ENCODE measurements at regions not wholly inside any gene's neighbourhood (a gene's known extent, or its start where the extent isn't known, plus 50 kb on each side); places are given as distances from the start of the nearest gene placed in this dataset.
"Not testable (repeated sequence)": the region's sequence is repeated elsewhere in the genome, so short reads cannot be mapped to it uniquely, and the experiment has no call there.

DNA sequence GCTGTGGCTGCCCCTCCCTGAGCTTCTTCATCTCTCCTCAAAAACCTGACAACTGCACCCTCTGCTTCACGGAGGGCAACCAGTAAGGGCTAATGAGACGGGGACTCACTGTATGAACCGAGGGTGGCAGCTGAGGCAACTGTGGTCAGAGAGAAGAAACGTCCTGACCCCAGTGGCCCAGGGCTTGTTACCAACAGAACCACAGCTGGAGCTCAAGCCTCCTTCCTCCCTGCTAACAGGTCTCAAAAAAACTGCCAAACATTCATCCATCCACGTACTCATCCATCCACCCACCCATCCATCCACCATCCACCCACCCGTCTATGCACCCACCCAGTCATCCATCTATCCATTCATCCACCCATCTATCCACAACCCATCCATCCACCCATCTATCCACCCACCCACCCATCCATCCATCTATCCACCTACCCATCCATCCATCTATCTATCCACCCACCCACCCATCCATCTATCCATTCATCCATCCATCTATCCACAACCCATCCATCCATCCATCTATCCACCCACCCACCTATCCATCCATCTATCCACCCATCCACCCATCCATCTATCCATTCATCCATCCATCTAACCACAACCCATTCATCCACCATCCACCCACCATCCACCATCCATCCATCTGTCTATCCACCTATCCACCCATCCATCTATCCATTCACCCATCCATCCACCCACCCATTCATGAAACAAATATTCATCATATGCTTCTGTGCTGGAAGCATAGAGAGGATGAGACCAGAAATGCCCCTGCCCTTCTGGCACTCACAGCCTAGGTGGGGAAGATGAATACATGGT is 111.7 kb downstream of the PDGFA start:
- no peak for TF ChIP-seq POLR2A (IDR thresholded peaks at IDR 0.05)
- Histone ChIP-seq H3K36me3 (no peaks in the 10 kb centered on the region), H3K9me3 (no peaks in the 10 kb centered on the region), H3K4me1 (no peaks in the 10 kb centered on the region), H3K27ac (no peak overlapping the region), H3K4me3 (no peak overlapping the region), H3K27me3 (peaks cover 0 to 66% (median 0%) of the 10 kb centered on the region in 4 donors)
- no peak for DNase-seq
- intact Hi-C loops (cut with DNase I) = no loop called here
- WGBS, 2 donors = 83 to 86% methylated on average over 6 of the region's 6 CpGs

- no peak overlapping the region for H3K4me3 ChIP-seq
- DNase-seq = no peak
- intact Hi-C loops (cut with DNase I) = no loop called here
- no peaks in the 10 kb centered on the region for H3K9me3 ChIP-seq
- TF ChIP-seq CTCF (IDR thresholded peaks at IDR 0.05) (no peak), POLR2A (IDR thresholded peaks at IDR 0.05) (no peak)
- H3K4me1 ChIP-seq = no peaks in the 10 kb centered on the region
- no peaks in the 10 kb centered on the region for H3K36me3 ChIP-seq
- WGBS, 2 donors = 83 to 93% methylated on average over 5 to 19 of the region's 21 CpGs
- peaks cover 0 to 64% (median 0%) of the 10 kb centered on the region in 4 donors for H3K27me3 ChIP-seq
- H3K27ac ChIP-seq = no peak overlapping the region
Measured at GRCh38 chr7:408751-409311, 110.8 kb downstream of the PDGFA start.

- whole genome bisulfite sequencing, 2 donors = 62 to 83% methylated on average over 8 to 10 of the region's 34 CpGs
- no peak for DNase-seq
- Histone ChIP-seq H3K36me3 (no peaks in the 10 kb centered on the region), H3K4me1 (no peaks in the 10 kb centered on the region), H3K27ac (no peak overlapping the region), H3K9me3 (no peaks in the 10 kb centered on the region), H3K4me3 (no peak overlapping the region), H3K27me3 (peaks cover 0 to 57% (median 0%) of the 10 kb centered on the region in 4 donors)
- intact Hi-C loops (cut with DNase I) = no loop called here
- TF ChIP-seq POLR2A (IDR thresholded peaks at IDR 0.05) (no peak), CTCF (IDR thresholded peaks at IDR 0.05) (no peak)
Measured at GRCh38 chr7:409339-410281, 110.0 kb downstream of the PDGFA start.

- DNase-seq = no peak
- WGBS, 2 donors = 70 to 79% methylated on average over 2 to 9 of the region's 20 CpGs
Measured at GRCh38 chr7:410395-410910, 109.2 kb downstream of the PDGFA start.

GRCh38 chr7:411116-411515 is 108.5 kb downstream of the PDGFA start:
- H3K27ac ChIP-seq; DNase-seq; H3K9me3 ChIP-seq; H3K4me1 ChIP-seq; intact Hi-C loops (cut with DNase I); H3K36me3 ChIP-seq; H3K4me3 ChIP-seq: not testable (repeated sequence)
- H3K27me3 ChIP-seq = peaks cover 0 to 42% (median 0%) of the 10 kb centered on the region in 4 donors
- WGBS, 2 donors = no CpG with 5 or more reads among the region's 24 CpGs

More at GRCh38 chr7:410395-410910, 109.2 kb downstream of the PDGFA start:
- H3K9me3 ChIP-seq = no peaks in the 10 kb centered on the region
- no peak overlapping the region for H3K4me3 ChIP-seq
- no peaks in the 10 kb centered on the region for H3K4me1 ChIP-seq
- H3K27ac ChIP-seq = no peak overlapping the region
- H3K36me3 ChIP-seq = no peaks in the 10 kb centered on the region
- intact Hi-C loops (cut with DNase I) = no loop called here
- TF ChIP-seq CTCF (IDR thresholded peaks at IDR 0.05) (no peak), POLR2A (IDR thresholded peaks at IDR 0.05) (no peak)
- H3K27me3 ChIP-seq = peaks cover 0 to 48% (median 0%) of the 10 kb centered on the region in 4 donors
